KMS-11 (cell line): ENCODE measurements at regions not wholly inside any gene's neighbourhood (a gene's known extent, or its start where the extent isn't known, plus 50 kb on each side); places are given as distances from the start of the nearest gene placed in this dataset.
A peak's percentile ranks its signal among the peaks of the same experiment; 100 is the strongest.
"Not testable (repeated sequence)": the region's sequence is repeated elsewhere in the genome, so short reads cannot be mapped to it uniquely, and the experiment has no call there.

Experiments used
- H2AFZ ChIP-seq: fragments of 200-600 bp; sonication (generic); 2 replicates; pipeline ENCODE4 v1.6.1; 2016; ENCODE audit warnings: antibody characterized with exemption, mixed run types, low read depth
- H3K27ac ChIP-seq: fragments of 200-600 bp; sonication (generic); 2 replicates; pipeline ENCODE4 v1.6.1; 2016; ENCODE audit warnings: mild to moderate bottlenecking, mixed run types
- H3K27me3 ChIP-seq: fragments of 200-600 bp; sonication (generic); 2 replicates; pipeline ENCODE4 v1.6.1; 2017; ENCODE audit warnings: mild to moderate bottlenecking, low read depth, mixed run types, moderate library complexity; ENCODE audit not compliant: insufficient read depth
- H3K36me3 ChIP-seq: fragments of 200-600 bp; sonication (generic); 2 replicates; pipeline ENCODE4 v1.6.1; 2017; ENCODE audit warnings: mild to moderate bottlenecking, mixed run types; ENCODE audit not compliant: insufficient read depth
- H3K4me1 ChIP-seq: fragments of 200-600 bp; sonication (generic); 2 replicates; pipeline ENCODE4 v1.6.1; 2016; ENCODE audit warnings: mild to moderate bottlenecking, low read depth, mixed run types; ENCODE audit not compliant: poor library complexity, severe bottlenecking
- H3K4me2 ChIP-seq: fragments of 200-600 bp; sonication (generic); 2 replicates; pipeline ENCODE4 v1.7.0; 2016; ENCODE audit warnings: mild to moderate bottlenecking, mixed run types
- H3K4me3 ChIP-seq: fragments of 200-600 bp; sonication (generic); IDR thresholded peaks from 2 replicates; pipeline ENCODE4 v1.6.1; 2017; ENCODE audit warnings: low read depth, low read length, mixed read lengths; ENCODE audit not compliant: insufficient read depth
- H3K79me2 ChIP-seq: fragments of 200-600 bp; sonication (generic); 2 replicates; pipeline ENCODE4 v1.6.1; 2016; ENCODE audit warnings: low read depth, mixed run types; ENCODE audit not compliant: insufficient read depth
- H3K9ac ChIP-seq: fragments of 200-600 bp; sonication (generic); 2 replicates; pipeline ENCODE4 v1.6.1; 2016; ENCODE audit warnings: mild to moderate bottlenecking, mixed run types
- H4K20me1 ChIP-seq: fragments of 200-600 bp; sonication (generic); 2 replicates; pipeline ENCODE4 v1.6.1; 2016; ENCODE audit warnings: mild to moderate bottlenecking, mixed run types; ENCODE audit not compliant: insufficient read depth
- CTCF ChIP-seq: fragments of 200-600 bp; sonication (generic); conservative IDR thresholded peaks from 2 replicates; pipeline ENCODE4 v1.6.1; 2017; ENCODE audit warnings: low read depth, mild to moderate bottlenecking, antibody characterized with exemption, low read length, moderate library complexity, mixed read lengths

DNA sequence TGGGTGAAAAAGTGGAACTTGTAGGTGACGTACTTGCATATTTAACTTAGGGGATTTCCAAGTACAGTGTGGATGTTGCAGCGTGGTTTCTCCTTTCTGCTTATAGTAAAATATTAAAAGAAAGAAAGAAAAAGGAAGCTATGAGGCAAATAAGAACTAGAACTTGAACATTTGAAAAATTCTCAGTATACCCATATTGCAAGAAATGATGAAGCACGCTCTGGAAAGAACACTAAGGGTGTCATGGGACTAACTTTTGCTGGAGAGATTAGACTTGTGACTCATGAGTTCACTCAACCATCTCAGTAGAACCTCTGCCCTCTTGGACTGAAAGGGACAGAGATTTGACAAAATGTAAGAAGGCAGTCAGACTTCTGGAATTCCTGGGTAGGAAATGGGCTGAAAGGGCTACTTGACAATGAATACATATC lies 704.5 kb upstream of the ADGRL4 start:
- Histone ChIP-seq H3K27ac (peak overlapping the region; percentile 100), H3K4me3 (no peak overlapping the region), H3K27me3 (no peaks in the 10 kb centered on the region), H3K4me1 (peaks cover 57% of the 10 kb centered on the region), H3K36me3 (no peaks in the 10 kb centered on the region), H3K9ac (peak overlapping the region; percentile 90), H3K4me2 (peak overlapping the region; percentile 82), H2AFZ (peak overlapping the region; percentile 74), H4K20me1 (no peaks in the 10 kb centered on the region), H3K79me2 (no peaks in the 10 kb centered on the region)
- no peak for TF ChIP-seq CTCF

- TF ChIP-seq CTCF: no peak
- Histone ChIP-seq H3K4me2 (peak overlapping the region; percentile 73), H3K79me2 (no peaks in the 10 kb centered on the region), H2AFZ (peak overlapping the region; percentile 66), H3K36me3 (no peaks in the 10 kb centered on the region), H3K4me3 (no peak overlapping the region), H4K20me1 (no peaks in the 10 kb centered on the region), H3K27me3 (no peaks in the 10 kb centered on the region), H3K27ac (peak overlapping the region; percentile 100), H3K4me1 (peaks cover 57% of the 10 kb centered on the region), H3K9ac (peak overlapping the region; percentile 40)
Measured at GRCh38 chr1:79708646-79709265, 702.2 kb upstream of the ADGRL4 start.

GRCh38 chr1:79705218-79705617 lies 698.7 kb upstream of the ADGRL4 start:
- no peak for TF ChIP-seq CTCF
- H3K27ac ChIP-seq: no peak overlapping the region
- H4K20me1 ChIP-seq: no peaks in the 10 kb centered on the region
- H3K36me3 ChIP-seq: no peaks in the 10 kb centered on the region
- H3K4me1 ChIP-seq: peaks cover 33% of the 10 kb centered on the region
- no peak overlapping the region for H3K9ac ChIP-seq
- H3K4me2 ChIP-seq: no peak overlapping the region
- H3K27me3 ChIP-seq: no peaks in the 10 kb centered on the region
- H2AFZ ChIP-seq: no peak overlapping the region
- H3K79me2 ChIP-seq: no peaks in the 10 kb centered on the region
- H3K4me3 ChIP-seq: no peak overlapping the region

DNA sequence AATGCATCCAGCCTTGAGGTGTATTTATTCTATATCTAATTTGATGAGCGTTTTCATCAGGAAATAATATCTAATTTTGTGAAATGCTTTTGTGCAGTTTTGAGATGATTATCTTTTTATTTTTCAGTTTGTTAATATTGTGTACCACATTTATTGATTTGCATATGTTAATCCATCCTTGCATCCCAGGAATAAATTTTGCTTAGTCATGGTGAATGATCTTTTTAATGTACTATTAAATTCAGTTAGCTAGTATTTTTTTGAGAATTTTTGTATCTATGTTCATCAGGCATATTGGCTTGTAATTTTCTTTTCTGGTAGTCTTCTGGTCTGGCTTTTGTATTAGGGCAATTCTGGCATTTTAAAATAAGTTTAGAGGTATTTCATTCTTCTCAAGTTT lies 697.5 kb upstream of the ADGRL4 start:
- no peak overlapping the region for H3K4me3 ChIP-seq

GRCh38 chr1:79702336-79702999 lies 695.9 kb upstream of the ADGRL4 start:
- not testable (repeated sequence) for H3K4me1 ChIP-seq, H3K9ac ChIP-seq, H2AFZ ChIP-seq, H3K79me2 ChIP-seq, H3K27me3 ChIP-seq, H4K20me1 ChIP-seq, H3K4me2 ChIP-seq, H3K27ac ChIP-seq, H3K4me3 ChIP-seq, H3K36me3 ChIP-seq

More for the DNA sequence above, 697.5 kb upstream of the ADGRL4 start:
- no peak overlapping the region for H2AFZ ChIP-seq
- no peaks in the 10 kb centered on the region for H4K20me1 ChIP-seq
- H3K9ac ChIP-seq: no peak overlapping the region
- H3K4me2 ChIP-seq: no peak overlapping the region
- TF ChIP-seq CTCF: no peak
- no peaks in the 10 kb centered on the region for H3K27me3 ChIP-seq
- no peaks in the 10 kb centered on the region for H3K79me2 ChIP-seq
- H3K36me3 ChIP-seq: no peaks in the 10 kb centered on the region
- no peak overlapping the region for H3K27ac ChIP-seq
- peaks cover 22% of the 10 kb centered on the region for H3K4me1 ChIP-seq
